Neural cell (in vitro differentiated cells): ENCODE measurements at regions not wholly inside any gene's neighbourhood (a gene's known extent, or its start where the extent isn't known, plus 50 kb on each side); places are given as distances from the start of the nearest gene placed in this dataset.

Experiments used
- H2AFZ ChIP-seq: fragments of 200-600, 300-800 bp; sonication (generic), shearing (Covaris generic); 2 replicates; pipeline ENCODE4 v1.6.0; 2014; ENCODE audit warnings: low read depth, mild to moderate bottlenecking, antibody characterized with exemption, low read length, moderate library complexity
- H3F3A ChIP-seq: fragments of 200-600 bp; shearing (Covaris generic); 2 replicates; pipeline ENCODE4 v1.6.1; 2016; ENCODE audit warnings: mild to moderate bottlenecking, moderate library complexity, mixed read lengths, antibody characterized with exemption, low read length; ENCODE audit not compliant: insufficient read depth, poor library complexity, severe bottlenecking
- H3K27ac ChIP-seq: fragments of 200-600, 300-800 bp; sonication (generic), shearing (Covaris generic); 2 replicates; pipeline ENCODE4 v1.5.1; 2014; ENCODE audit warnings: mild to moderate bottlenecking, low read length, moderate library complexity
- H3K27me3 ChIP-seq: fragments of 300-800, 200-600 bp; sonication (generic), shearing (Covaris generic); 2 replicates; pipeline ENCODE4 v1.6.0; 2014; ENCODE audit warnings: mild to moderate bottlenecking, low read depth, low read length, moderate library complexity; ENCODE audit not compliant: insufficient read depth
- H3K36me3 ChIP-seq: fragments of 300-800, 200-600 bp; sonication (generic), shearing (Covaris generic); 2 replicates; pipeline ENCODE4 v1.5.1; 2014; ENCODE audit warnings: mild to moderate bottlenecking, antibody characterized with exemption, low read length, moderate library complexity; ENCODE audit not compliant: insufficient read depth
- H3K4me2 ChIP-seq: fragments of 300-800, 200-600 bp; sonication (generic), shearing (Covaris generic); 2 replicates; pipeline ENCODE4 v1.6.0; 2014; ENCODE audit warnings: mild to moderate bottlenecking, low read length
- H3K4me3 ChIP-seq: fragments of 300-800, 200-600 bp; sonication (generic), shearing (Covaris generic); 2 replicates; pipeline ENCODE4 v1.5.1; 2014; ENCODE audit warnings: mild to moderate bottlenecking, low read length, moderate library complexity
- H3K79me2 ChIP-seq: fragments of 200-600 bp; shearing (Covaris generic); replicated peaks from 2 replicates; pipeline ENCODE4 v1.6.0; 2014; ENCODE audit warnings: mild to moderate bottlenecking, low read length, moderate library complexity; ENCODE audit not compliant: insufficient read depth
- H3K9ac ChIP-seq: fragments of 300-800, 200-600 bp; sonication (generic), shearing (Covaris generic); 2 replicates; pipeline ENCODE4 v1.6.1; 2016; ENCODE audit warnings: mild to moderate bottlenecking, low read length, mixed read lengths
- H3K9me2 ChIP-seq: fragments of 200-600 bp; shearing (Covaris generic); 2 replicates; pipeline ENCODE4 v1.6.1; 2016; ENCODE audit warnings: mild to moderate bottlenecking, low read length, mixed read lengths; ENCODE audit not compliant: insufficient read depth
- H3K9me3 ChIP-seq: fragments of 200-600, 300-800 bp; sonication (generic), shearing (Covaris generic); 2 replicates; pipeline ENCODE4 v1.6.1; 2016; ENCODE audit warnings: mild to moderate bottlenecking, mixed run types, low read length, moderate library complexity, mixed read lengths
- H4K20me1 ChIP-seq: fragments of 200-600 bp; shearing (Covaris generic); 2 replicates; pipeline ENCODE4 v1.6.1; 2016; ENCODE audit warnings: mild to moderate bottlenecking, mixed run types; ENCODE audit not compliant: insufficient read depth
- CTCF ChIP-seq: fragments of 450-650 bp; IDR thresholded peaks from 2 replicates; pipeline ENCODE4 v1.5.1; 2014; ENCODE audit warnings: antibody characterized with exemption, mild to moderate bottlenecking, moderate library complexity; ENCODE audit not compliant: poor library complexity, severe bottlenecking
- EP300 ChIP-seq: fragments of 450-650 bp; conservative IDR thresholded peaks from 2 replicates; pipeline ENCODE4 v1.6.1; 2014; ENCODE audit warnings: antibody characterized with exemption, mild to moderate bottlenecking, moderate library complexity; ENCODE audit not compliant: poor library complexity, severe bottlenecking
- EZH2 ChIP-seq: fragments of 200-600, 300-800 bp; shearing (Covaris generic), sonication (generic); IDR thresholded peaks from 2 replicates; pipeline ENCODE4 v1.6.1; 2014; ENCODE audit warnings: antibody characterized with exemption, low read length, borderline replicate concordance, mild to moderate bottlenecking; ENCODE audit not compliant: insufficient read depth, poor library complexity, severe bottlenecking
- MXI1 ChIP-seq: fragments of 450-650 bp; conservative IDR thresholded peaks from 2 replicates; pipeline ENCODE4 v1.6.1; 2014; ENCODE audit warnings: antibody characterized with exemption, mild to moderate bottlenecking; ENCODE audit not compliant: poor library complexity, severe bottlenecking
- POLR2AphosphoS5 ChIP-seq: IDR thresholded peaks from 2 replicates; pipeline ENCODE4 v1.6.1; 2012
- RAD21 ChIP-seq: fragments of 450-650 bp; conservative IDR thresholded peaks from 2 replicates; pipeline ENCODE4 v1.6.1; 2014; ENCODE audit warnings: antibody characterized with exemption, mild to moderate bottlenecking, moderate library complexity
- REST ChIP-seq: IDR thresholded peaks from 2 replicates; pipeline ENCODE4 v1.6.1; 2012; ENCODE audit warnings: borderline replicate concordance
- SMC3 ChIP-seq: fragments of 450-650 bp; conservative IDR thresholded peaks from 2 replicates; pipeline ENCODE4 v1.6.1; 2014; ENCODE audit warnings: antibody characterized with exemption, mild to moderate bottlenecking, moderate library complexity; ENCODE audit not compliant: poor library complexity
- TAF1 ChIP-seq: IDR thresholded peaks from 2 replicates; pipeline ENCODE4 v1.6.1; 2012; ENCODE audit warnings: low read depth

- Histone ChIP-seq H3K4me3 (no peak overlapping the region), H3K4me2 (no peak overlapping the region), H3K27me3 (no peaks in the 10 kb centered on the region), H3K27ac (no peak overlapping the region), H3K36me3 (no peaks in the 10 kb centered on the region), H3K9me2 (no peaks in the 10 kb centered on the region), H2AFZ (no peak overlapping the region), H3K9ac (no peak overlapping the region), H4K20me1 (no peaks in the 10 kb centered on the region), H3K79me2 (no peaks in the 10 kb centered on the region), H3F3A (no peaks in the 10 kb centered on the region), H3K9me3 (no peaks in the 10 kb centered on the region)
- TF ChIP-seq POLR2AphosphoS5 (no peak), EP300 (no peak), REST (no peak), EZH2 (no peak), TAF1 (no peak), SMC3 (no peak), CTCF (no peak), RAD21 (no peak), MXI1 (no peak)
These were observed 122.4 kb upstream of the MSX2 start for GRCh38 chr5:174601946-174602345.

GRCh38 chr5:174606153-174606552 is 118.2 kb upstream of the MSX2 start:
- no peaks in the 10 kb centered on the region for H3F3A ChIP-seq
- no peak overlapping the region for H3K27ac ChIP-seq
- H3K9ac ChIP-seq = no peak overlapping the region
- no peak overlapping the region for H2AFZ ChIP-seq
- H3K9me2 ChIP-seq = no peaks in the 10 kb centered on the region
- H3K36me3 ChIP-seq = no peaks in the 10 kb centered on the region
- no peak overlapping the region for H3K4me2 ChIP-seq
- no peaks in the 10 kb centered on the region for H3K79me2 ChIP-seq
- no peaks in the 10 kb centered on the region for H3K9me3 ChIP-seq
- no peak overlapping the region for H3K4me3 ChIP-seq
- no peaks in the 10 kb centered on the region for H3K27me3 ChIP-seq
- no peaks in the 10 kb centered on the region for H4K20me1 ChIP-seq
- TF ChIP-seq TAF1 (no peak), MXI1 (no peak), CTCF (no peak), RAD21 (no peak), EZH2 (no peak), REST (no peak), POLR2AphosphoS5 (no peak), SMC3 (no peak), EP300 (no peak)
